GM19240 (cell line): ENCODE measurements at regions not wholly inside any gene's neighbourhood (a gene's known extent, or its start where the extent isn't known, plus 50 kb on each side); places are given as distances from the start of the nearest gene placed in this dataset.

Experiments used
- DNase-seq: peaks from one replicate; pipeline ENCODE4 v3.0.0; 2011; ENCODE audit warnings: low spot score; ENCODE audit not compliant: insufficient read length

GRCh38 chr12:103097496-103097895 is 140.0 kb downstream of the ASCL1 start:
- no peak for DNase-seq

GRCh38 chr12:103100257-103100831 is 142.9 kb downstream of the ASCL1 start:
- DNase-seq, result no peak

GRCh38 chr12:103102225-103102744 is 144.8 kb downstream of the ASCL1 start:
- DNase-seq, result no peak

GRCh38 chr12:103105971-103106597 is 148.6 kb downstream of the ASCL1 start:
- no peak for DNase-seq

- DNase-seq, result no peak
Observed at GRCh38 chr12:103109861-103110260, 152.4 kb downstream of the ASCL1 start.

GRCh38 chr12:103114296-103115055 is 157.0 kb downstream of the ASCL1 start:
- DNase-seq, result peak; percentile 6

- no peak for DNase-seq
Observed at GRCh38 chr12:103128862-103129501, 171.5 kb downstream of the ASCL1 start.

- no peak for DNase-seq
Observed at GRCh38 chr12:103130564-103130963, 173.1 kb downstream of the ASCL1 start.

GRCh38 chr12:103138538-103138937 is 181.1 kb downstream of the ASCL1 start:
- DNase-seq, result no peak

GRCh38 chr12:103139876-103140275 is 182.4 kb downstream of the ASCL1 start:
- no peak for DNase-seq

GRCh38 chr12:103140286-103140685 is 182.8 kb downstream of the ASCL1 start:
- DNase-seq, result no peak

- no peak for DNase-seq
Observed at GRCh38 chr12:103144278-103144677, 186.8 kb downstream of the ASCL1 start.

- no peak for DNase-seq
Observed at GRCh38 chr12:103160622-103161021, 203.1 kb downstream of the ASCL1 start.

- no peak for DNase-seq
Observed at GRCh38 chr12:103161582-103162362, 204.3 kb downstream of the ASCL1 start.

- DNase-seq, result no peak
Observed at GRCh38 chr12:103166949-103167348, 209.5 kb downstream of the ASCL1 start.

- no peak for DNase-seq
Observed at GRCh38 chr12:103172447-103173112, 215.1 kb downstream of the ASCL1 start.

GRCh38 chr12:103175625-103176024 is 218.2 kb downstream of the ASCL1 start:
- DNase-seq, result no peak

- DNase-seq, result no peak
Observed at GRCh38 chr12:103177639-103178255, 220.3 kb downstream of the ASCL1 start.

GRCh38 chr12:103178366-103179080 is 221.0 kb downstream of the ASCL1 start:
- DNase-seq, result no peak
